ENCODE measurements at regions not wholly inside any gene's neighbourhood (a gene's known extent, or its start where the extent isn't known, plus 50 kb on each side); places are given as distances from the start of the nearest gene placed in this dataset.
A peak's percentile ranks its signal among the peaks of the same experiment; 100 is the strongest.

GRCh38 chr7:45514944-45515343, 59.2 kb upstream of the ADCY1 start:
- TF ChIP-seq, protein P1, sequence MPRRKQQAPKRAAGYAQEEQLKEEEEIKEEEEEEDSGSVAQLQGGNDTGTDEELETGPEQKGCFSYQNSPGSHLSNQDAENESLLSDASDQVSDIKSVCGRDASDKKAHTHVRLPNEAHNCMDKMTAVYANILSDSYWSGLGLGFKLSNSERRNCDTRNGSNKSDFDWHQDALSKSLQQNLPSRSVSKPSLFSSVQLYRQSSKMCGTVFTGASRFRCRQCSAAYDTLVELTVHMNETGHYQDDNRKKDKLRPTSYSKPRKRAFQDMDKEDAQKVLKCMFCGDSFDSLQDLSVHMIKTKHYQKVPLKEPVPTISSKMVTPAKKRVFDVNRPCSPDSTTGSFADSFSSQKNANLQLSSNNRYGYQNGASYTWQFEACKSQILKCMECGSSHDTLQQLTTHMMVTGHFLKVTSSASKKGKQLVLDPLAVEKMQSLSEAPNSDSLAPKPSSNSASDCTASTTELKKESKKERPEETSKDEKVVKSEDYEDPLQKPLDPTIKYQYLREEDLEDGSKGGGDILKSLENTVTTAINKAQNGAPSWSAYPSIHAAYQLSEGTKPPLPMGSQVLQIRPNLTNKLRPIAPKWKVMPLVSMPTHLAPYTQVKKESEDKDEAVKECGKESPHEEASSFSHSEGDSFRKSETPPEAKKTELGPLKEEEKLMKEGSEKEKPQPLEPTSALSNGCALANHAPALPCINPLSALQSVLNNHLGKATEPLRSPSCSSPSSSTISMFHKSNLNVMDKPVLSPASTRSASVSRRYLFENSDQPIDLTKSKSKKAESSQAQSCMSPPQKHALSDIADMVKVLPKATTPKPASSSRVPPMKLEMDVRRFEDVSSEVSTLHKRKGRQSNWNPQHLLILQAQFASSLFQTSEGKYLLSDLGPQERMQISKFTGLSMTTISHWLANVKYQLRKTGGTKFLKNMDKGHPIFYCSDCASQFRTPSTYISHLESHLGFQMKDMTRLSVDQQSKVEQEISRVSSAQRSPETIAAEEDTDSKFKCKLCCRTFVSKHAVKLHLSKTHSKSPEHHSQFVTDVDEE (CRISPR knock-in tag; IDR thresholded peaks at IDR 0.05), result no peak
- TF ChIP-seq ARNTL (CRISPR knock-in tag; IDR thresholded peaks at IDR 0.05; ENCODE audit: borderline replicate concordance, low read depth) (no peak), ISL1 (CRISPR knock-in tag; IDR thresholded peaks at IDR 0.05) (peak; percentile 66)

GRCh38 chr7:45515346-45515745, 58.8 kb upstream of the ADCY1 start:
- no peak for ATAC-seq
- TF ChIP-seq OSR1 (CRISPR knock-in tag; IDR thresholded peaks at IDR 0.05) (no peak), ISL1 (CRISPR knock-in tag; IDR thresholded peaks at IDR 0.05) (no peak), PPARA (CRISPR knock-in tag; IDR thresholded peaks at IDR 0.05; ENCODE audit: borderline replicate concordance) (no peak), ZC3H10 (CRISPR knock-in tag; IDR thresholded peaks at IDR 0.05) (no peak), ZNF70 (CRISPR knock-in tag; IDR thresholded peaks at IDR 0.05) (no peak), GLIS3 (CRISPR knock-in tag; IDR thresholded peaks at IDR 0.05) (no peak), POU6F1 (CRISPR knock-in tag; IDR thresholded peaks at IDR 0.05; ENCODE audit: borderline replicate concordance, low read depth) (no peak), TCF4 (CRISPR knock-in tag; IDR thresholded peaks at IDR 0.05; ENCODE audit: borderline replicate concordance) (no peak), ZNF8 (CRISPR knock-in tag; IDR thresholded peaks at IDR 0.05) (no peak), TOX (CRISPR knock-in tag; IDR thresholded peaks at IDR 0.05; ENCODE audit: borderline replicate concordance) (no peak), ZFP30 (CRISPR knock-in tag; IDR thresholded peaks at IDR 0.05) (no peak), ESRRG (CRISPR knock-in tag; IDR thresholded peaks at IDR 0.05) (no peak), ARNTL (CRISPR knock-in tag; IDR thresholded peaks at IDR 0.05; ENCODE audit: borderline replicate concordance, low read depth) (no peak), PATZ1 (CRISPR knock-in tag; IDR thresholded peaks at IDR 0.05; ENCODE audit: borderline replicate concordance) (no peak)
- TF ChIP-seq, protein P2, sequence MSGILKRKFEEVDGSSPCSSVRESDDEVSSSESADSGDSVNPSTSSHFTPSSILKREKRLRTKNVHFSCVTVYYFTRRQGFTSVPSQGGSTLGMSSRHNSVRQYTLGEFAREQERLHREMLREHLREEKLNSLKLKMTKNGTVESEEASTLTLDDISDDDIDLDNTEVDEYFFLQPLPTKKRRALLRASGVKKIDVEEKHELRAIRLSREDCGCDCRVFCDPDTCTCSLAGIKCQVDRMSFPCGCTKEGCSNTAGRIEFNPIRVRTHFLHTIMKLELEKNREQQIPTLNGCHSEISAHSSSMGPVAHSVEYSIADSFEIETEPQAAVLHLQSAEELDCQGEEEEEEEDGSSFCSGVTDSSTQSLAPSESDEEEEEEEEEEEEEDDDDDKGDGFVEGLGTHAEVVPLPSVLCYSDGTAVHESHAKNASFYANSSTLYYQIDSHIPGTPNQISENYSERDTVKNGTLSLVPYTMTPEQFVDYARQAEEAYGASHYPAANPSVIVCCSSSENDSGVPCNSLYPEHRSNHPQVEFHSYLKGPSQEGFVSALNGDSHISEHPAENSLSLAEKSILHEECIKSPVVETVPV (CRISPR knock-in tag; IDR thresholded peaks at IDR 0.05), result no peak
- TF ChIP-seq, protein P3, sequence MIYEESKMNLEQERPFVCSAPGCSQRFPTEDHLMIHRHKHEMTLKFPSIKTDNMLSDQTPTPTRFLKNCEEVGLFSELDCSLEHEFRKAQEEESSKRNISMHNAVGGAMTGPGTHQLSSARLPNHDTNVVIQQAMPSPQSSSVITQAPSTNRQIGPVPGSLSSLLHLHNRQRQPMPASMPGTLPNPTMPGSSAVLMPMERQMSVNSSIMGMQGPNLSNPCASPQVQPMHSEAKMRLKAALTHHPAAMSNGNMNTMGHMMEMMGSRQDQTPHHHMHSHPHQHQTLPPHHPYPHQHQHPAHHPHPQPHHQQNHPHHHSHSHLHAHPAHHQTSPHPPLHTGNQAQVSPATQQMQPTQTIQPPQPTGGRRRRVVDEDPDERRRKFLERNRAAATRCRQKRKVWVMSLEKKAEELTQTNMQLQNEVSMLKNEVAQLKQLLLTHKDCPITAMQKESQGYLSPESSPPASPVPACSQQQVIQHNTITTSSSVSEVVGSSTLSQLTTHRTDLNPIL (CRISPR knock-in tag; IDR thresholded peaks at IDR 0.05; ENCODE audit: low read depth), result no peak
- TF ChIP-seq, protein P1 (CRISPR knock-in tag; IDR thresholded peaks at IDR 0.05), result no peak

More at GRCh38 chr7:45514944-45515343, 59.2 kb upstream of the ADCY1 start:
- no peak for ATAC-seq

Measured in SK-N-SH treated with all-trans-retinoic acid at 6 μM for 48 hours (cell line).